CD4-positive, alpha-beta T cell treated with Interleukin-4 for 4 hours (primary cell): ENCODE measurements at regions not wholly inside any gene's neighbourhood (a gene's known extent, or its start where the extent isn't known, plus 50 kb on each side); places are given as distances from the start of the nearest gene placed in this dataset.
A peak's percentile ranks its signal among the peaks of the same experiment; 100 is the strongest.

Experiments
- DNase-seq: peaks from one replicate; pipeline ENCODE4 v3.0.0-alpha.2; 2020

DNA sequence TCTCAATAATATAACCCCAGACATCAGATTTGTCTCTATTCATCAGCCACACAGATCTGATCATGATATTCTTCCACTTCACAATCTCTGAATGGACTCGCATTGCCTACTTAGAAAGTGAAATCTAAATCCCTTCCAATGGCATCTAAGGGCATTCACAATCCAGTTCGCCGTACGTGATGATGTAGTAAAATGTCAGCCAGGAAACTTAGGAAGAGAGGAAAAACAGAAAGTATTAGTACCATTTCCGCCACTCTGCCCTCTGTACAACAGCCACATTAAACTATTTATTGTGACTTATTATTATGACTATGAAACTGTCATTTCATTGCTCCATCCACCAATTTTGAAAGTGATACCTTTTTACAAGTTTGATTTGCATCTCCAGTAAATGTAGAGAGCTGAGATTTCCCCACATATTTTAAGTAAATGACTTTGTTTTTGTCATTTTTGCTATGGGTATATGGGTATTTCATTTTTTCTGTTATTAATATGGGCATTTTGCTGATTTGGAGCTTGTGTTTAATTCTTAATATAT, 69.4 kb upstream of the SMIM36 start:
- no peak for DNase-seq

DNA sequence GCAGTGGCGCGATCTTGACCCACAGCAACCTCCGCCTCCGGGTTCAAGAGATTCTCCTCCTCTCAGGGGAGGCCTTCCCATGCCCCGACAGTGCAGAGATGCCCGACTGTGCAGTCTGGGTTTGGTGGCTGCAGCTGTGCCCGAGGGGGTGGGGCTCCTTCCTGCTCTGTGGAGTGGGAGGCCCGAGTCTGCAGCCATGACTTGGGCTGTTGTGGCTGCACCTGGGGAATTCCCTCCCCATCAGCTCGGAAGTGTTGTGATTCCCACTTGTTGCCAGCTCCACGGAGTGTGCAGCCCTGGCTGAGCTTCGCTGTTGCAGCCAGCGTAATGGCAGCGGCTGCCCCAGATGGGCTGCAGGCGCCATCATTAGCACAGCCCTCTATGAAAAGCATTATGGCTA, 66.4 kb upstream of the SMIM36 start:
- peak; percentile 37 for DNase-seq

DNA sequence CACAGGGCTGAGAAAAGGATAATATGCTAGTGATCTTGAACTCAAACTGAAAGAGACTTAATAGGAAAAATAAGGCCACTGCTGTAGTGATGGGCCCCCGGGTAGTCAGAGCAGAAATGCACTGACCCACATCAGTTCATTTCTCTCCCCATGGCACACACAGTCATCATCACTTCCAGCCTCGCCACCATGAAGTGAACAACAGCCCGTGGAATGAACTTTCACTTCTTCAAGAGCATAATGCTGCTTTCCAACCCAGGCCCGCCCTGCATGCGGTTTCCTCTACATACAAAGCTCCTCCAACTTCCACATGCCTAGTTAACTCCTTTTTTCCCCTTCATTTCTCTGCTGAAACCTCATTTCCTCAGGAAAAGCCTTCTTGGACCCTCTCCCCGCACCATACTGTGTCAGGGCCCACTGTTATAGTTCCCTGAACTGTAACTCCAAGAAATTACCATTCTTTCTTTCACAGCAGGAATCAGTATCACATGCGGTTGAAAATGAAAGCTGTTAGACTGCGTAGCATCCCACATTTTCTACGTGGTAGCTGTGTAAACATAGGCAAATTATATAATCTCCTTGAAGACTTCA, 65.8 kb upstream of the SMIM36 start:
- peak; percentile 37 for DNase-seq

DNA sequence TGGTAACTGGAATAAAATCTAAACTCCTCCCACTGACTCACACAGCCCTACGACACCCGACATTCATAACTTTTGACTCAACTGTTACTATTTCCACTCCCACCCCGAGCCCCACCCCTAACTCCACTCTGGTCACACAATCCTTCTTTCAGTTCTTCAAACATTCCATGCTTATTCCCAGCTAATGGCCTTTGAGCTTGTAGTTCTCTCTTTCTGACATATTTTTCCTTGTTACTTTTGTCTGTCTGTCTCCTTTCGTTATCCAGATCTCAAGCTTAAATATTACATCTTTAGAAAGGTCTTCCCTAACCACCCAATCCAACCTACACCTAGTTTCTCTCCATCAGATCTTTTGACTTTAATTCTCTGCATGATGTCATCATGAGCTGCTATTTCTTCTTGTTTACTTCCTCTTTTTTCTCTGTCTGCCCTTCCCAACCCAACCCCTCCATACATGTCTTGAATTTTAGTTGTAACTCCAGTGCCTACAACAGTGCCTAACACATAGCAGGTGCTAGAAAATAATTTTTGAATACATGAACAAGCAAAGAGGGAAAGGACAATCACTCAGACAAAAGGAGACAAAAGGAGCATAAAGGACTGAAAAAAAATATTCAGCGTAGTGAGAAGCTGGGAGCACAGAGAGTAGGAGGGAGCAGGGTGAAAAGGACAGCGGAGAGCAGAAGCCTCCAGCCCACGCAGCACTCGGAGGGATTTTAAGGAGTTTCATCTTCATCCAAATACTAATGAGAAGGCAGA, 65.2 kb upstream of the SMIM36 start:
- DNase-seq, result no peak

DNA sequence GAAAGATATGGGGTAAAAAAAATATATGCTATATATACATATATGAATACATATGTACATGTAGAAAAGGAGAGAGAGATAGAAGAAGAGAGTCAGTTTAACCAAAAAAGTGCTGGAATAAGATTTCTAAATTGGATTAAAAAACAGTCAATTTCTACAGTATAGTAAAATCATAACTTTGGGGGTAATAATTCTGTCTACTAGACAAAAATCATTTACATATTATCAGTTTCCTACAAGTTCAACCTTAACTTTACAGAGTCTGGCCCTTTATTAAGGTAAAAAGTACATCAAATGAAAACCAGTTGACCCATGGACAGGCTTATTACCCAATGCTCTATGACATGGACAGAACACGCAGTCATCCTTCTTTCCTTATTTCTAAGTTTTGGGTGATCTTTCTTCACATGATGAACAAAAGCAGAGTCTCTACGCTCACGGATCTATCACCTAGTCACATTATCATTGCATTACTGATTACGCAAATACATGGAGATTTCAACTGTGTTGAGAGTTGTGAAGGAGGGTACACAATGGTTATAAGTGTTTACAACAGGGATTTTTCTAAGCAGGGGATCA, 63.9 kb upstream of the SMIM36 start:
- no peak for DNase-seq

DNA sequence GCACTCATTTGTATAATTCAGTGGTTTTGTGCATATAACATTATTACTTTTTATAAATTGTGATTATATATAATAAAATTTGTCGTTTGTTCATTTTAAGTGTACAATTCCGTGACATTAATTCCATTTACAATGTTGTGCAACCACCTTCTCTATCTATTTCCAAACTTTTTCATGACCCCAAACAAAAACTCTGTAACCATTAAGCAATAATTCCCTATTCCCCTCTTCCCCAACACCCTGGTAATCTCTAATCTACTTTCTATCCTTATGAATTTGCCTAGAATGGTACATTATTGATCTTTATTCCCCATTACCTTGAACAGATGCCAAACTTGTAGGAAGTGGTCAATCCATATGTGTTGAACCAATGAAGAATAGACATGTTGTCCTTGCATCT, 61.3 kb upstream of the SMIM36 start:
- no peak for DNase-seq

DNA sequence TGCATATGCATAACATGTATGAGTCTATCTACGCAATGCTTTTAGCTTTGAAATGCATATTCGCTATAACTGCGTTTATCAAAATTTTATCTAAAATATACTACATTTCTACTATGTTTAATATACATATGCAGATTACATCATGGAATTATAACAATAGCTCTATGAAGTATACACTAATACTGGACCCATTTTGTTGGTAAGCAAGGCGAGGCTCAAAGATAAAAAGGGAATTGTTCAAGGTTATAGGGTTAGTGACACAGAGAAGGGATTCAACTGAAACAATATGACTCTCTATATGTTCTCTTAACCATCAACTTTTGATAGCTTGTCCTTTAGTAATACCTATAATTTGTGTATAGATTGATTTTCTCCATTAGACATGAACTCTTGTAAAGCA, 60.9 kb upstream of the SMIM36 start:
- DNase-seq, result no peak

DNA sequence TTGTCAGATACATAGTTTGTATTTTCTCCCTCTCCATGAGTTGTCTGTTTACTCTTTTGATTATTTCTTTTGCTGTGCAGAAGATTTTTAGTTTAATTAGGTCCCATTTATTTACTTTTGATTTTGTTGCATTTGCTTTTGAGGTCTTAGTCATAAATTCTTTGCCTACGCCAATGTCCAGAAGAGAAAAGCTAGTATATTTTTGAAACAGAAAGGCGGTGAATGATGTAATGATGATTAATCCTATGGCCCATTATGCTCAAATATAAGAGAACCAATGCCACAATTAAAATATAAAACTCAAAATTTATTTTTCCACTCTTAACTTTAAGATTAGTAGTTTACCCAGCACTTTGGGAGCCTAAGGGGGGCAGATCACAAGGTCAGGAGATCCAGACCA, 59.8 kb upstream of the SMIM36 start:
- no peak for DNase-seq

DNA sequence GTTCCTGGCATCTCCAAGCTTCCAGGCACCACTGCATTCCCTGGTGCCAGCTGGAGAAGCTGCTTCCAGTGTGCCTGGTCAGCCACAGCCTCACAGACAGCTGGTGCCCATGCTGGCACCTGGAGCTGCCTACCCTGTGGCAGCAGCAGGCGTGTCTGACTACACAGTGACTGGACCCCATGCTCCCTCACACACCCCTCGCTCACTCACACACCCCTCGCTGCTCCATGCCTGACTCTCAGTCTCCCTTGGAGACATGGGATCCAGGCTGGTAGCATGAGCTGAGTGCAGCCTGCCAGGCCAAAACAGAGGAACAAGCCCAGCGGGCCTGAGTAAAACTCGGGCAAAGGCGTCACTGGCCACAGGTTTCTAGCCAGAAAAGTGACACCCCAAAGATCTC, 59.1 kb upstream of the SMIM36 start:
- no peak for DNase-seq

DNA sequence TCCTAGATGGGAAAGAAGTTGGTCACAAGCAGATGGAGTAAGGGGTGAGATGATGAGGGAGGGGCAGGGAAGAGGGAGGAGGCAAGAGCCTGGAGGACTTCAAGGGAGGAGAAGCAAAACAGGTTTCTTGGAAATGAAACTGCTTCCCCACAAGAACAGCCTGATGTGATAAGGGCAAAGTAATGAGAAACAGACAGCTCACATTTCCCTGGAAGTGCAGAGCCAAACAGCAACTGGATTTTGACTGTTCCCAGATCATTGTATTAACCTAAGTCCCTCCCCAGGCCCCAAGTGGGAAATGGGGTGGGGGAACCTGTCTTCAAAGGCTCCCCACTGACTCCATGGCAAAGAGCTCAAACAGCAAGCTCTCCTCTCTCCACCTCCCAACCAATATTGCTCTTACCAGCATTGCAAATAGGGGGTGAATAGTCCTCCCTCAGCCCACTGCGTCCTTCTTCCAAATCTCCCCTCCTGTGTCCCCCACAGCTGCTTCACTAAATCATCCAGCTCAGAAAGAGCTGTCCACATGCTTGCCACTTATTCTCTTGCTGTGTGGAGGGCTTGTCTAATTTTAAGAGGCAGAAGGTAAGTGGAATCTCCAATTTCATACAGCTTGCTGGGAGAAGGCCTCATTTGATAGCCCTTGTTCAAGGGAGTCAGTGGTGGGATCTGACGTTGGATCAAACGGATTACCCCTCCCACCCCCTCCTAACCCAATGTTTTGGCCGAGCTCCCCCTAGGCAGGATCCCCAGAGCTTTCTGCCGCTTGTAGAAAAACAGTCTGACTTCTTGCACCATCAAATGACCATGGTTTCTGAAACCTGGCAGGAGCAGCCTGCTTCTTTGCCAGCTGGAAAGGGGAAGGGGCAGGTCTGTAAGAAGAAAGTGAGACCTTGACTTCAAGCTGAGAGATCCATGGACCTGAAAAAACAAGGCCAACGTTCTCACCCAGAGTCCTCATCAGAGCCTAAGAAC, 56.3 kb upstream of the SMIM36 start:
- no peak for DNase-seq

DNA sequence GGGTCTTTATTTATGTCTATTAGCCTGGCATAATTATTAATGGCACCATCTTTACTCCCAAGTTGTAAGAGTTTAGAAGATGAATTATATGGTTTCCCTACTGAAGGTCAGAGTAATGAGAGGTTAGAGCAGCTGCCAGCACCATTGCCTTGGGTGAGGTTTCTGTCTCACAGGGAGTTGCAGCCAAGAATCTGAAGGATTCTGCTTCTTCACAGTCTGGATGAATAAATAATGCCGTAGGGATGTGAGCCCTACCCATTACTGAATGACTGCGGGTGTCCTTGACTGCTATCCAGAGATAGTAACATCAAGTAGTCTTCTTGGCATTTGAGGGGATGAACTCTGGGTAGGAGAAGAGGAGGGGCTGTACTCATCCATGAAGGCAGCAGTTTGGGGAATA, 52.8 kb upstream of the SMIM36 start:
- no peak for DNase-seq

DNA sequence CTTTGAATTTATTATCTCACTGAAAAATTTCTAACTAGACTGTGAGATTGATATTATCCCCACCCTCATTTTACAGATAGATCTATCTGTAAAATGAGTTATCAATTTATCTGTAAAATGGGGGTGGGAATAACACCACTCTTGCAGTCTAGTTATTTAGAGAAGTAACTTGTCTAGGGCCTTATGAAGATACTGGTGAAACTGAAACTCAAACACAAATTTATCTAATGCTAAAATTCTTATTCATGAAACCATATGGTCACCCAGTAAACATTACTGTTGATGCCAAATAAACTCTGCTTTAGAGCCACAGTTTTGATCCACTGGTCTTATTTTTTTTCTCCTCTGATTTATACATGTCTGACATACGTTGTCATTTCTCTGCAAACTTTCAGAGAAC, 52.1 kb upstream of the SMIM36 start:
- DNase-seq, result no peak

DNA sequence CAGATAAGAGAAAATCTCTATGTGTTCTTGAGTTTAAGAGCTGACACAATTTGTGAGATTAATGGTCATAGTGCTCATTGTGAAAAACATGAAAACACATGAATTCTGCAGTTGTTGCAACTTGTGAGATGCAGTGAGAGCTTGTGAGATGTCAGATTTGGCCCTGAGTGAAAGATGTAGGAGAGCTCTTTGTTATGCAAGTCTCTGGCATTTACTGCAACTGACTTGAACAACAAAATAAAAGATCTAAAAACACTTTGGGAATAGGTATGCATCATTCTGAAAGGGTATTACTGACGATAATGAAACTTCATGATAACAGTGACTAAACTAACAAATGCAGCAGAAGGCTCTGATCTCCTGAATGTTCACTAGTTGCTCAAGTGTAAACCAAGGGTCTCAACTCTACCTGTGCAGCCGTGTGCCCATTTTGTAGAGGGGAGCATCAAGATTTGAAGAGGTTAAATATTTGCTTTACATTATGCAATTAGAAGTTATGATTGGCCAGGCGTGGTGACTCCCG, 50.8 kb upstream of the SMIM36 start:
- DNase-seq, result no peak

DNA sequence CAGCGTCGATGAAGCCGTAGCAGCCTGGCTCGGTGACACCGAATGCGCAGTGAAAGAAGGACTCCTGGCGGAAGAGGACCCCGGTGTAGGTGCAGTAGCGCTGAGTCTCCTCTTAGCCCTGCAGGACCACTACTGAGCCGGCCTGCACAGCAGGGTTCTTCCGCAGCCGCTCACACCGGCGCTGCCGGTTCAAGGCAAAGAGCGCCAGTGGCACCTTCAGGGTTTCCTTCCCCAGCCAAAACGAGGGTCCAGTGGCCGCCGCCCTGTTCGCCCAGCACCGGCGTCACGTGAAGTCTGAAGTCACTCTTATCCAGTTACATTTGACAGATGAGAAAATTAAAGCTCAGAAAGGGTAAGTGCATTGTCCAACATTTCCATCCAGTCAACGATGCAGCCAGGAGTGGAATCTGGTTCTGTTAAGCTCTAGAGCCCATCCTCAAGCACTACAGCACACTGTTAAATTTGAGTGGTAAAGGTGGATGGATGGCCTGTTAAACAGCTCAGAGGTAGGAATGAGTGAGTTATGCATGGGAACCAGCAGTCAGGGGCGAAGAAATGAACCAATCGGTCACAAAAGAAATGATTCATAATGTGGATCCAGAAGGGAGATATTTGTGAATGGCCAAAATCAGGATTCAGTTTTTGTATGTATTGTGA, 50.2 kb upstream of the SMIM36 start:
- no peak for DNase-seq
